VCaP (cell line): ENCODE measurements at regions not wholly inside any gene's neighbourhood (a gene's known extent, or its start where the extent isn't known, plus 50 kb on each side); places are given as distances from the start of the nearest gene placed in this dataset.

Experiments used
- H3K27ac ChIP-seq: fragments of 450-650 bp; 2 replicates; pipeline ENCODE4 v1.5.1; 2017
- CTCF ChIP-seq: fragments of 450-650 bp; conservative IDR thresholded peaks from 2 replicates; pipeline ENCODE4 v1.5.1; 2017; ENCODE audit warnings: mild to moderate bottlenecking, moderate library complexity

GRCh38 chr14:31927348-31927832 lies 149.7 kb upstream of the ARHGAP5 start:
- TF ChIP-seq CTCF = no peak
- H3K27ac ChIP-seq = peak overlapping the region; percentile 45

DNA sequence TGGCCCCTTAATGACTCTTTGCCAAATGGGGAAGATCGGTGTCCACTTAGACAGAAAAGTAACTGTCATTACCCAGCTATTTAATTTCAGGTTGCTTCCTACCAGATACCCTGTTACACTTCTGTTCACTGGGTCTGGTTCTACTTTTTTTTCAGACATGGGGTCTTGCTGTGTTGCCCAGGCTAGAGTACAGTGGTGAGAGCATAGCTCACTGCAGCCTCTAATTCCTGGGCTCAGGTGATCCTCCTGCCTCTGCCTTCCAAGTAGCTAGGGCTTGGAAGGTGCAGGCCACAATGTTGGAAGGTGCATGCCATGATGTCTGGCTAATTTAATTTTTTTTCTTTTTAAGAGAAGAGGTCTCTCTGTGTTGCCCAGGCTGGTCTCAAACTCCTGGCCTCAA lies 147.0 kb upstream of the ARHGAP5 start:
- no peak overlapping the region for H3K27ac ChIP-seq
- no peak for TF ChIP-seq CTCF

DNA sequence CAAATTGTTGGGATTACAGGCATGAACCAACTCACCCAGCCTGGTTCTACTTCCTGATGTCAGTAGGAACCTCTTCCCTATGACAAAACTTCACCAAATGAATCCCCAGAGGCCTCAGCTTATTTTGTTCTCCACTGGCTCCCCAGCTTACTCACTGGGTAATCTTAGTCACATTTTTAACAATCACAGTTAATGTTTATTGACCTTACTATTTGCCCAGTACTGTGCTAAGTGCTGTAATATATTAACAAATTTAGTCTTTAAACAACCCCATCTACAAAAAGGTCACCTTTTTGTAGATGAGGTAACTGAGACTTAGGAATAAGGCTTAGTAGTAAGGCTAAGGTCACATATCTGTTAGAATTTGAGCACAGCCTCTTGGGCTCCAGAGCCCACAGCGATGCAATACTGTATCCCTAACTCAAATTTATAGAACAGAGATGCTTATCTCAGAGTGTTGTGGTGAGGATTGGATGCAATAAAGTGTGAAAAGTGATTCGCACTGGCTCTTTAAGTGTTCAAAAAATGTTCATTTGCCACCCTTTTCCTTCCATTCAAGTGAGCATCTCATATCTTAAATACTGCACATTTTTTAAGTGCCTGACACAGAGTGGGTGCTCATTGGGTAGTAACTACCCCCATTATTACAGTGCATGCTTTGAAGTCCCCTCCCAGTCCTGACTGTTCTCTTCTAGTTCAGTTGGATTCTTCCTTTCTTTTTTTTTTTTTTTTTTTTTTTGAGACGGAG lies 146.4 kb upstream of the ARHGAP5 start:
- H3K27ac ChIP-seq = no peak overlapping the region
- TF ChIP-seq CTCF = no peak

GRCh38 chr14:31932675-31933074 lies 144.4 kb upstream of the ARHGAP5 start:
- no peak for TF ChIP-seq CTCF
- no peak overlapping the region for H3K27ac ChIP-seq

DNA sequence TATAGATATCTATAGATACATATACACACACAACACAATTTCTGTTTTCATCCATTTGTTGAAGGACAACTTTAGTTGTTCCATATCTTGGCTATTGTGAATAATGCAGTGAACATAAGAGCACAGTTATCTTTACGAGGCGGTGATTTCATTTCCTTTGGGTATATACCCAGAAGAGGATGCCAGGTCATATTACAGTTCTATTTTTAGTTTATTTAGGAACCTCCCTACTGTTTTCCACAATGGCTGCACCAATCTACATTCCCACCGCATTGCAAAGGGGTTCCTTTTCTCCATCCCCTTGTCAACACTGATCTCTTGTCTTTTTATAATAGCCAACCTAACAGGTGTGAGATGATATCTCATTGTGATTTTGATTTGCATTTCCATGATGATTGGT lies 143.4 kb upstream of the ARHGAP5 start:
- H3K27ac ChIP-seq = no peak overlapping the region
- no peak for TF ChIP-seq CTCF

- peak; percentile 54 for TF ChIP-seq CTCF
- H3K27ac ChIP-seq = no peak overlapping the region
Measured at GRCh38 chr14:31934767-31935266, 142.3 kb upstream of the ARHGAP5 start.

DNA sequence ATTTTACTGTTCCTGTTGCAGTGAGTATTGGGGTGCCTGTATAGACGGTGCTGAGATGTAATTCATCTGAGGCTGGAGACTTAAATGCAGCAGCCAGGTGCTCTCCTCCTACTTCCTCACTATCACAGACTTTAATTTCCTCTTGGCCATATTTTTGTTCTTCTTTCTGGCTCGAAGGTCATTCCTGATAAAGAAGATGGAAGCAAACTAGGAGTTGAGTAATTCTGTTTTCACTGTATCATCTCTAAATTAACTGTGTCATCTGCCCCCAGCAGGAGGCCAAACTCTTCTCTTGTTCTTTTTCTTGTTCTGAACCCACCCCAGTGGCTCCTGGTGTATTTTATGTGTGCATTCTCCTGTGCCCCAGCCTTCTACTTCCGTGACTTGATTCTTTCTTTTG lies 141.7 kb upstream of the ARHGAP5 start:
- no peak for TF ChIP-seq CTCF
- no peak overlapping the region for H3K27ac ChIP-seq
